Endothelial cell of umbilical vein (primary cell): ENCODE measurements at regions not wholly inside any gene's neighbourhood (a gene's known extent, or its start where the extent isn't known, plus 50 kb on each side); places are given as distances from the start of the nearest gene placed in this dataset.

ENCODE experiments used
- BruUV-seq: library from RNA; stranded (reverse); fragments of 400-500 nt; replicated peaks from 2 replicates; lab custom pipeline; 2021; lab: Mats Ljungman, UMichigan
- CTCF ChIA-PET: fragments of 300-600, 350-600 bp; sonication (Branson Sonifier 250); formaldehyde crosslinking; loops from one replicate; lab custom pipeline; 2021; ENCODE audit warnings: antibody characterized with exemption, inconsistent platforms; lab: Charles Lee
- POLR2A ChIA-PET: fragments of 300-600, 350-600 bp; sonication (Branson Sonifier 250); formaldehyde crosslinking; loops from one replicate; lab custom pipeline; 2021; ENCODE audit warnings: antibody characterized with exemption, inconsistent platforms; lab: Charles Lee
- DNase-seq: peaks from one replicate; pipeline ENCODE4 v3.0.0-alpha.2; 2011; ENCODE audit warnings: low read depth, low spot score
- FAIRE-seq: peaks from 2 replicates; lab custom pipeline; 2011; peaks lifted over from hg19 to GRCh38; lab: Jason Lieb, UNC
- H2AFZ ChIP-seq: 2 replicates; pipeline ENCODE4 v1.6.0; 2012; ENCODE audit warnings: low read depth, low read length, control low read depth, inconsistent platforms
- H3K27ac ChIP-seq: 2 replicates; pipeline ENCODE4 v1.5.1; 2011; ENCODE audit warnings: low read depth, mild to moderate bottlenecking, control low read depth, low read length, moderate library complexity; ENCODE audit not compliant: insufficient read depth
- H3K27me3 ChIP-seq, 2 experiments: 2 replicates each; pipeline versions ENCODE4 v1.6.0 to v1.6.1; 2011; ENCODE audit warnings: low read length in 2 of 2, mixed read lengths in 1 of 2; ENCODE audit not compliant: control insufficient read depth in 2 of 2, insufficient read depth in 2 of 2
- H3K36me3 ChIP-seq, 2 experiments: 2 replicates in 1 of 2; 3 replicates in 1 of 2; pipeline ENCODE4 v1.5.1; 2011; ENCODE audit warnings: low read length in 2 of 2, mild to moderate bottlenecking in 1 of 2, moderate library complexity in 1 of 2; ENCODE audit not compliant: control insufficient read depth in 2 of 2, insufficient read depth in 2 of 2; ENCODE audit errors: extremely low read depth in 1 of 2
- H3K4me1 ChIP-seq: 3 replicates; pipeline ENCODE4 v1.5.1; 2011; ENCODE audit warnings: mild to moderate bottlenecking, low read length; ENCODE audit not compliant: control insufficient read depth, insufficient read depth; ENCODE audit errors: extremely low read depth
- H3K4me2 ChIP-seq: 2 replicates; pipeline ENCODE4 v1.6.1; 2011; ENCODE audit warnings: low read length, control low read depth, mixed read lengths; ENCODE audit not compliant: insufficient read depth
- H3K4me3 ChIP-seq, 3 experiments: fragments of 200-600 bp in 1 of 3; sonication (generic), shearing (Covaris generic) in 1 of 3; replicated peaks in 1 of 3; 2 replicates each; pipeline ENCODE4 v1.5.1; 2011 to 2016; ENCODE audit warnings: control low read depth in 3 of 3, low read length in 3 of 3, mild to moderate bottlenecking in 2 of 3, inconsistent platforms in 1 of 3, low read depth in 1 of 3, moderate library complexity in 1 of 3; ENCODE audit not compliant: insufficient read depth in 1 of 3
- H3K79me2 ChIP-seq: 2 replicates; pipeline ENCODE4 v1.6.0; 2012; ENCODE audit warnings: low read length, inconsistent platforms; ENCODE audit not compliant: control insufficient read depth, insufficient read depth
- H3K9ac ChIP-seq: replicated peaks from 2 replicates; pipeline ENCODE3; 2011; ENCODE audit warnings: low read length, control low read depth; ENCODE audit not compliant: insufficient read depth; ENCODE audit errors: extremely low read depth
- H3K9me1 ChIP-seq: replicated peaks from 3 replicates; pipeline ENCODE4 v1.6.0; 2011; ENCODE audit warnings: mild to moderate bottlenecking, low read length; ENCODE audit not compliant: control insufficient read depth, insufficient read depth; ENCODE audit errors: extremely low read depth
- H3K9me3 ChIP-seq: replicated peaks from 2 replicates; pipeline ENCODE4 v1.5.1; 2012; ENCODE audit warnings: low read length, inconsistent platforms; ENCODE audit not compliant: control insufficient read depth, insufficient read depth
- H4K20me1 ChIP-seq: replicated peaks from 2 replicates; pipeline ENCODE3; 2011; ENCODE audit warnings: mild to moderate bottlenecking, low read length; ENCODE audit not compliant: control insufficient read depth, insufficient read depth; ENCODE audit errors: extremely low read depth
- CTCF ChIP-seq, 2 donors: IDR thresholded peaks; 1 replicate in 1 of 2; 2 replicates in 1 of 2; pipeline ENCODE4 v1.5.1; 2011; ENCODE audit warnings: low read length in 2 of 2, mild to moderate bottlenecking in 2 of 2, moderate library complexity in 2 of 2, control low read depth in 1 of 2, inconsistent platforms in 1 of 2, low read depth in 1 of 2; ENCODE audit not compliant: insufficient read depth in 1 of 2; ENCODE audit errors: extremely low read depth in 1 of 2
- EZH2 ChIP-seq: IDR thresholded peaks from 2 replicates; pipeline ENCODE4 v1.6.1; 2012; ENCODE audit warnings: borderline replicate concordance, low read depth, mild to moderate bottlenecking, moderate library complexity, low read length, inconsistent platforms; ENCODE audit not compliant: severe bottlenecking
- FOS ChIP-seq: IDR thresholded peaks from 2 replicates; pipeline ENCODE4 v1.6.1; 2011; ENCODE audit warnings: mild to moderate bottlenecking, low read length, moderate library complexity, borderline replicate concordance; ENCODE audit not compliant: insufficient read depth
- GATA2 ChIP-seq: IDR thresholded peaks from 2 replicates; pipeline ENCODE4 v1.7.0; 2011; ENCODE audit warnings: low read depth, mild to moderate bottlenecking, moderate library complexity, mixed read lengths, low read length; ENCODE audit not compliant: insufficient read length, insufficient read depth
- JUN ChIP-seq: IDR thresholded peaks from 2 replicates; pipeline ENCODE4 v1.6.1; 2011; ENCODE audit warnings: borderline replicate concordance, low read depth; ENCODE audit not compliant: insufficient read length, insufficient read depth
- MAX ChIP-seq: IDR thresholded peaks from 2 replicates; pipeline ENCODE4 v1.6.1; 2011; ENCODE audit not compliant: insufficient read depth, insufficient read length
- MYC ChIP-seq: IDR thresholded peaks from one replicate; pipeline ENCODE4 v1.6.1; 2011; ENCODE audit warnings: mild to moderate bottlenecking, low read depth, low read length
- POLR2A ChIP-seq: IDR thresholded peaks from 2 replicates; pipeline ENCODE4 v1.6.1; 2012; ENCODE audit warnings: low read depth, mild to moderate bottlenecking, control low read depth, low read length
- POLR2AphosphoS5 ChIP-seq: IDR thresholded peaks from 2 replicates; pipeline ENCODE4 v1.6.1; 2012; ENCODE audit warnings: low read depth, mild to moderate bottlenecking, control low read depth, low read length, moderate library complexity; ENCODE audit not compliant: insufficient read depth
- dilution Hi-C: fragments of 300-500 bp; cut with MboI; formaldehyde crosslinking; loops from one replicate; pipeline ENCODE4 v1.15.0; 2019; ENCODE audit warnings: low sequenced_read_pairs; ENCODE audit not compliant: extremely low pct_ligation_motif_present
- intact Hi-C: fragments of 100-400 bp; cut with micrococcal nuclease; formaldehyde crosslinking; loops from one replicate; pipeline ENCODE4 v1.10.0; 2022

- H3K79me2 ChIP-seq, result no peaks in the 10 kb centered on the region
- intact Hi-C loops, result no loop called here
- CTCF ChIA-PET, result interaction anchor here (1.0 to 1.1 kb wide), 2 partner anchors 9 to 444 kb away, joined by 3 read pairs; no protein-coding TSS in a partner anchor
Measured at GRCh38 chr13:73842184-73842583, 292.0 kb downstream of the KLF12 start.

More at GRCh38 chr13:73842184-73842583, 292.0 kb downstream of the KLF12 start:
- POLR2A ChIA-PET, result no interaction called here
- no peak overlapping the region for H3K4me3 ChIP-seq
- H3K9me3 ChIP-seq, result no peaks in the 10 kb centered on the region
- peaks cover 0 to 3% of the 10 kb centered on the region in 2 experiments for H3K36me3 ChIP-seq
- H4K20me1 ChIP-seq, result no peaks in the 10 kb centered on the region
- peak overlapping the region; percentile 33 for H3K4me2 ChIP-seq
- no peaks in the 10 kb centered on the region for H3K27me3 ChIP-seq
- FAIRE-seq (no peak), DNase-seq (no peak)
- peaks cover 4% of the 10 kb centered on the region for H3K4me1 ChIP-seq
- dilution Hi-C loops, result no loop called here
- TF ChIP-seq POLR2A (no peak), FOS (no peak), MAX (no peak), POLR2AphosphoS5 (no peak), MYC (no peak), EZH2 (no peak), GATA2 (no peak), CTCF (IDR thresholded peaks at IDR 0.05; ENCODE audit: extremely low read depth in 1 of 2, insufficient read depth in 1 of 2, low read depth in 1 of 2, low read length in 2 of 2) (no peak), JUN (no peak)
- BruUV-seq, result no TSS peak
- no peak overlapping the region for H3K27ac ChIP-seq
- H3K9me1 ChIP-seq, result no peaks in the 10 kb centered on the region
- H3K9ac ChIP-seq, result no peak overlapping the region
- H2AFZ ChIP-seq, result no peak overlapping the region
